OCI-LY7 (cell line): ENCODE measurements at regions not wholly inside any gene's neighbourhood (a gene's known extent, or its start where the extent isn't known, plus 50 kb on each side); places are given as distances from the start of the nearest gene placed in this dataset.

ENCODE experiments used
- BruUV-seq: library from RNA; stranded (reverse); fragments of 400-500 nt; replicated peaks from 2 replicates; lab custom pipeline; 2021; lab: Mats Ljungman, UMichigan
- CTCF ChIA-PET: fragments of 300-600 bp; sonication (Branson Sonifier 250); formaldehyde crosslinking; loops from one replicate; lab custom pipeline; 2022; ENCODE audit warnings: antibody characterized with exemption; ENCODE audit not compliant: unreplicated experiment; lab: Charles Lee
- POLR2A ChIA-PET: fragments of 300-600 bp; sonication (Branson Sonifier 250); formaldehyde crosslinking; loops from one replicate; lab custom pipeline; 2022; ENCODE audit warnings: antibody characterized with exemption; lab: Charles Lee
- DNase-seq: peaks from one replicate; pipeline ENCODE4 v3.0.0-alpha.2; 2015; ENCODE audit warnings: low spot score
- H2AFZ ChIP-seq: fragments of 200-600 bp; sonication (generic), shearing (Covaris generic); 2 replicates; pipeline ENCODE4 v1.6.1; 2014; ENCODE audit warnings: mild to moderate bottlenecking, antibody characterized with exemption, low read length, moderate library complexity
- H3K27ac ChIP-seq: fragments of 200-600 bp; sonication (generic); 2 replicates; pipeline ENCODE4 v1.5.1; 2014; ENCODE audit warnings: mixed run types, low read depth, mild to moderate bottlenecking, moderate library complexity, low read length, inconsistent platforms; ENCODE audit not compliant: poor library complexity, severe bottlenecking
- H3K36me3 ChIP-seq: fragments of 200-600 bp; sonication (generic); 2 replicates; pipeline ENCODE4 v1.6.1; 2014; ENCODE audit warnings: mild to moderate bottlenecking, antibody characterized with exemption, low read length, moderate library complexity, mixed read lengths; ENCODE audit not compliant: insufficient read depth
- H3K4me1 ChIP-seq: fragments of 200-600 bp; sonication (generic); 2 replicates; pipeline ENCODE4 v1.5.1; 2014; ENCODE audit warnings: mild to moderate bottlenecking, low read length; ENCODE audit not compliant: insufficient read depth, poor library complexity, severe bottlenecking
- H3K4me2 ChIP-seq: fragments of 200-600 bp; sonication (generic); 2 replicates; pipeline ENCODE4 v1.6.1; 2014; ENCODE audit warnings: mild to moderate bottlenecking, low read length
- H3K4me3 ChIP-seq: fragments of 200-600 bp; sonication (generic); 2 replicates; pipeline ENCODE4 v1.5.1; 2014; ENCODE audit warnings: mild to moderate bottlenecking, low read depth, low read length; ENCODE audit not compliant: poor library complexity, severe bottlenecking
- H3K79me2 ChIP-seq: fragments of 200-600 bp; sonication (generic); 2 replicates; pipeline ENCODE4 v1.6.1; 2016; ENCODE audit warnings: low read depth, mild to moderate bottlenecking, low read length, moderate library complexity, mixed read lengths; ENCODE audit not compliant: insufficient read depth
- H3K9me2 ChIP-seq: fragments of 200-600 bp; sonication (generic); 2 replicates; pipeline ENCODE4 v1.6.1; 2016; ENCODE audit warnings: mild to moderate bottlenecking, low read length, mixed read lengths; ENCODE audit not compliant: insufficient read depth
- H3K9me3 ChIP-seq: fragments of 200-600 bp; sonication (generic); 2 replicates; pipeline ENCODE4 v1.6.1; 2014; ENCODE audit warnings: mild to moderate bottlenecking, mixed run types, low read length, mixed read lengths
- H4K20me1 ChIP-seq: fragments of 200-600 bp; sonication (generic); 2 replicates; pipeline ENCODE4 v1.6.1; 2014; ENCODE audit warnings: mild to moderate bottlenecking, antibody characterized with exemption, low read length, moderate library complexity, mixed read lengths; ENCODE audit not compliant: insufficient read depth
- CTCF ChIP-seq: fragments of 200-600 bp; sonication (generic); conservative IDR thresholded peaks from 2 replicates; pipeline ENCODE4 v1.5.1; 2014; ENCODE audit warnings: mild to moderate bottlenecking, antibody characterized with exemption, low read length, moderate library complexity, mixed read lengths
- EZH2phosphoT487 ChIP-seq: fragments of 200-600 bp; sonication (generic); IDR thresholded peaks from 2 replicates; pipeline ENCODE4 v1.6.1; 2018; ENCODE audit warnings: low read depth, borderline replicate concordance, mild to moderate bottlenecking, mixed run types, antibody characterized with exemption, low read length, moderate library complexity, mixed read lengths
- intact Hi-C: fragments of 100-400 bp; cut with micrococcal nuclease; formaldehyde crosslinking; loops from one replicate; pipeline ENCODE4 v1.10.0; 2022; ENCODE audit not compliant: unreplicated experiment

DNA sequence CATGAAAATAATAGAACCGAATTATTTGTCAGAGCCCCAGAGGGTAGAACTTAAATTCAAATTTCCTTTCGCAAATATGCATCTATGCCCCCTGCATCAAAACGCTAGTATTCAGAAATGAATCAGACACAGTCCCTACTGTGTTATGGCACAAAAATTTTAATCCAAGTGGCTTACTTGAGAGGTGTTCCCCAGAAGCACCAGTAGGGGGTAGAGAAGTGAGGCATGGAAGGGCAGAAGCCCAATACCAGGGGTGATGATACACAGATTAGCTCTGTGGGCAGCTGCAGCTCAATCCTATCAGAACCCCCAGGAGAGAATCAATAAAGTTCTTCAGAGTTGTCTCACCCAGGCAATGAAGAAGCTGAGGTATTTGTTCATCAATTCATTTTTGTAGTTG, 342.2 kb downstream of the OMA1 start:
- intact Hi-C loops: no loop called here
- POLR2A ChIA-PET: interaction anchor here (0.6 kb wide), 1 partner anchor 1033 kb away, joined by 6 read pairs; no protein-coding TSS in a partner anchor
- DNase-seq: no peak
- H3K9me3 ChIP-seq: no peaks in the 10 kb centered on the region
- no peak for TF ChIP-seq EZH2phosphoT487
- TF ChIP-seq CTCF: 0 out of 2 replicates have a peak, but pooled peaks have one; percentile 24
- no peak overlapping the region for H3K4me2 ChIP-seq
- BruUV-seq: no TSS peak
- H3K4me1 ChIP-seq: no peaks in the 10 kb centered on the region
- no peak overlapping the region for H2AFZ ChIP-seq
- H3K27ac ChIP-seq: no peak overlapping the region
- CTCF ChIA-PET: no interaction called here
- no peak overlapping the region for H3K4me3 ChIP-seq
- no peaks in the 10 kb centered on the region for H3K79me2 ChIP-seq
- no peaks in the 10 kb centered on the region for H4K20me1 ChIP-seq
- no peaks in the 10 kb centered on the region for H3K36me3 ChIP-seq
- H3K9me2 ChIP-seq: no peaks in the 10 kb centered on the region

DNA sequence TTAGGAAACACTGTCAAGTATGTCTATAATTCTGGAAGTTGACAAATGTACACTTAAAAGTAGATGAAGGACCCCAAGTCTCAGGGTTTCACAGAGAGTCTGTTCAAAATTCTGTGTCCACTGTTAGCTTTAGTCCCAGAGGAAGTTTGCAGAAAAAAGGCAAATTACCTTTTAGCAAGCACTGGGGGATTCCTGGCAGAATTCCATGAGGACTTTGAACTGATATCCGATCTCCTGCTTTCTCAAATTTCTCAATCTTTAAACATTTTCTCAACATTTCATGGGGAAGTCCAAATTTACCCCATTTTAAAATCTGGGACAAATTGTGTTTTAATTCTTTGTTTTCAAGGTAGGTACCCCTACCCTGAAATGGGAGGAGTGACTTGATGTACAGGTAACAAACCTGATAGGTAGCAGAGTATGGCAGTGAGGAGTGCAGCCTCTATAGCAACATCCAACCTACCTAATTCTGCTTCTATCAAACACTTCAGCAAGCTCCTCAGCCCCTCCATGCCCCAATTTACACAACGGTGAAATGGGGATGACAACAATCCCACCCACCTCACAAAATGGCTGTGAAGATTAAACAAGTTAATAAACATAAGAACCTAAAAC, 344.9 kb downstream of the OMA1 start:
- Histone ChIP-seq H4K20me1 (no peaks in the 10 kb centered on the region), H3K9me3 (no peaks in the 10 kb centered on the region), H3K79me2 (no peaks in the 10 kb centered on the region), H3K4me1 (no peaks in the 10 kb centered on the region), H3K4me3 (no peak overlapping the region), H2AFZ (no peak overlapping the region), H3K36me3 (no peaks in the 10 kb centered on the region), H3K9me2 (no peaks in the 10 kb centered on the region), H3K27ac (no peak overlapping the region), H3K4me2 (no peak overlapping the region)
- intact Hi-C loops: no loop called here
- no TSS peak for BruUV-seq
- ChIA-PET POLR2A (no interaction called here), CTCF (interaction anchor here (0.6 kb wide), 1 partner anchor 30 kb away, joined by 3 read pairs; no protein-coding TSS in a partner anchor)
- no peak for DNase-seq
- TF ChIP-seq EZH2phosphoT487: no peak
- no peak for TF ChIP-seq CTCF

GRCh38 chr1:58200437-58200836, 346.1 kb downstream of the OMA1 start:
- no peak overlapping the region for H3K4me3 ChIP-seq
- no TSS peak for BruUV-seq
- H3K4me2 ChIP-seq: no peak overlapping the region
- H3K9me2 ChIP-seq: no peaks in the 10 kb centered on the region
- no peaks in the 10 kb centered on the region for H4K20me1 ChIP-seq
- intact Hi-C loops: no loop called here
- ChIA-PET CTCF (no interaction called here), POLR2A (interaction anchor here (0.5 to 0.6 kb wide), 2 partner anchors 9 to 503 kb away, joined by 3 to 5 read pairs; no protein-coding TSS in a partner anchor)
- H3K4me1 ChIP-seq: no peaks in the 10 kb centered on the region
- no peak overlapping the region for H2AFZ ChIP-seq
- TF ChIP-seq EZH2phosphoT487 (no peak), CTCF (no peak)
- no peaks in the 10 kb centered on the region for H3K36me3 ChIP-seq
- H3K79me2 ChIP-seq: no peaks in the 10 kb centered on the region
- DNase-seq: no peak
- no peak overlapping the region for H3K27ac ChIP-seq
- no peaks in the 10 kb centered on the region for H3K9me3 ChIP-seq
